ENCODE measurements at regions not wholly inside any gene's neighbourhood (a gene's known extent, or its start where the extent isn't known, plus 50 kb on each side); places are given as distances from the start of the nearest gene placed in this dataset.

DNA sequence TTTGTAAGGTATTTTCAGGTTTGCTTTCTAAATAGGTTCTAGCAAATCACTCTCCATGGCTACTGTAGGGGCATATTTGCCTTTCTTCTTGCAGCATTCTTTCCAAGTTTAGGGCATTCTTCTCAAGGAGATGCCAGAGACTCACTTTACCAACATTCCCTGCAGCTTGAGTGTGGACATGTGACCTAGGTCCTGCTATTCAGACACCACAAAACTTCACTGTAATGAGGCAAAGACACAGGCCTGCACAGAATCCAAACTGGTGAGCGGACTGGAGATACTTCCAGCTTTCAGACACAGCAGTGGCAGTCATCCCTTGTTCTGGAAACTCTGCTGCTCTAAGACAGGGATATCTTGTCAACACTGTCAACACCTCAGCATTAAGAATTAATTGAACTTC, 146.4 kb upstream of the PFN2 start:
- no peak for TF ChIP-seq AR (CRISPR knock-in tag; IDR thresholded peaks at IDR 0.05)
- TF ChIP-seq, protein P1, sequence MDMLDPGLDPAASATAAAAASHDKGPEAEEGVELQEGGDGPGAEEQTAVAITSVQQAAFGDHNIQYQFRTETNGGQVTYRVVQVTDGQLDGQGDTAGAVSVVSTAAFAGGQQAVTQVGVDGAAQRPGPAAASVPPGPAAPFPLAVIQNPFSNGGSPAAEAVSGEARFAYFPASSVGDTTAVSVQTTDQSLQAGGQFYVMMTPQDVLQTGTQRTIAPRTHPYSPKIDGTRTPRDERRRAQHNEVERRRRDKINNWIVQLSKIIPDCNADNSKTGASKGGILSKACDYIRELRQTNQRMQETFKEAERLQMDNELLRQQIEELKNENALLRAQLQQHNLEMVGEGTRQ (CRISPR knock-in tag; IDR thresholded peaks at IDR 0.05) = 0 out of 2 replicates have a peak, but pooled peaks have one; percentile 13
- no peaks in the 10 kb centered on the region for H3K27me3 Mint-ChIP-seq (ENCODE audit: low read depth)
- DNase-seq (ENCODE audit: low spot score) (no peak), ATAC-seq (no peak)
- POLR2A ChIA-PET = no interaction called here
- H3K27ac Mint-ChIP-seq = no peak overlapping the region
- no peak overlapping the region for H3K4me3 Mint-ChIP-seq
- CTCF ChIA-PET = no interaction called here
- H3K36me3 Mint-ChIP-seq = peaks cover 2% of the 10 kb centered on the region
- H3K4me1 Mint-ChIP-seq = peaks cover 41% of the 10 kb centered on the region
- peaks cover 15% of the 10 kb centered on the region for H3K9me3 Mint-ChIP-seq

DNA sequence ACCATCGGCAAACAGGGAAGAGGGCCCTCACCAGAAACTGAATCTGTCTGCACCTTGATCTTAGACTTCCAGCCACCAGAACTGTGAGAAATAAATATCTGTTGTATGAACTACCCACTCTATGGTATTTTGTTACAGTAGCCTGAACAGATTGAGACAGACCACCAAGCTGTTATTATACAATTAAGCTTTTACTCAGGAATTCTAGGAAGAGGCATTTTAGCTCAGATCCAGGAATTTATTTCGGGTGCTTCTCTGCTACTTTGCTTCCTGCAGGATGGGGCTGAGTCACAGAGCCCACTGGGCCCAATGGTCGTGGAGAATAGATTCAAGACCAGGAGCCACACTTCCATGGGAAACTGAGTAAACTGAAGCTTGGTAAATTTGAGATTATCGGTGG, 145.5 kb upstream of the PFN2 start:
- H3K27me3 Mint-ChIP-seq (ENCODE audit: low read depth) = no peaks in the 10 kb centered on the region
- no peak overlapping the region for H3K4me3 Mint-ChIP-seq
- TF ChIP-seq ZNF219 (CRISPR knock-in tag; IDR thresholded peaks at IDR 0.05; ENCODE audit: borderline replicate concordance) (no peak), TP53 (CRISPR knock-in tag; IDR thresholded peaks at IDR 0.05) (no peak), RORB (CRISPR knock-in tag; IDR thresholded peaks at IDR 0.05) (no peak), ZNF671 (CRISPR knock-in tag; IDR thresholded peaks at IDR 0.05) (no peak), FOXP4 (CRISPR knock-in tag; IDR thresholded peaks at IDR 0.05) (no peak), EMX1 (CRISPR knock-in tag; IDR thresholded peaks at IDR 0.05) (no peak), SMAD4 (CRISPR knock-in tag; IDR thresholded peaks at IDR 0.05) (no peak), CDX4 (CRISPR knock-in tag; IDR thresholded peaks at IDR 0.05; ENCODE audit: borderline replicate concordance) (no peak), JUN (CRISPR knock-in tag; IDR thresholded peaks at IDR 0.05) (no peak), PRRX2 (CRISPR knock-in tag; IDR thresholded peaks at IDR 0.05) (no peak), FOXK1 (CRISPR knock-in tag; IDR thresholded peaks at IDR 0.05) (no peak), USF1 (CRISPR knock-in tag; IDR thresholded peaks at IDR 0.05) (no peak), TEAD1 (CRISPR knock-in tag; IDR thresholded peaks at IDR 0.05) (no peak), NFATC4 (CRISPR knock-in tag; IDR thresholded peaks at IDR 0.05) (no peak)
- TF ChIP-seq, protein P2, sequence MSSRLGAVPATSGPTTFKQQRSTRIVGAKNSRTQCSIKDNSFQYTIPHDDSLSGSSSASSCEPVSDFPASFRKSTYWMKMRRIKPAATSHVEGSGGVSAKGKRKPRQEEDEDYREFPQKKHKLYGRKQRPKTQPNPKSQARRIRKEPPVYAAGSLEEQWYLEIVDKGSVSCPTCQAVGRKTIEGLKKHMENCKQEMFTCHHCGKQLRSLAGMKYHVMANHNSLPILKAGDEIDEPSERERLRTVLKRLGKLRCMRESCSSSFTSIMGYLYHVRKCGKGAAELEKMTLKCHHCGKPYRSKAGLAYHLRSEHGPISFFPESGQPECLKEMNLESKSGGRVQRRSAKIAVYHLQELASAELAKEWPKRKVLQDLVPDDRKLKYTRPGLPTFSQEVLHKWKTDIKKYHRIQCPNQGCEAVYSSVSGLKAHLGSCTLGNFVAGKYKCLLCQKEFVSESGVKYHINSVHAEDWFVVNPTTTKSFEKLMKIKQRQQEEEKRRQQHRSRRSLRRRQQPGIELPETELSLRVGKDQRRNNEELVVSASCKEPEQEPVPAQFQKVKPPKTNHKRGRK (CRISPR knock-in tag; IDR thresholded peaks at IDR 0.05; ENCODE audit: borderline replicate concordance) = no peak
- TF ChIP-seq, protein P3, sequence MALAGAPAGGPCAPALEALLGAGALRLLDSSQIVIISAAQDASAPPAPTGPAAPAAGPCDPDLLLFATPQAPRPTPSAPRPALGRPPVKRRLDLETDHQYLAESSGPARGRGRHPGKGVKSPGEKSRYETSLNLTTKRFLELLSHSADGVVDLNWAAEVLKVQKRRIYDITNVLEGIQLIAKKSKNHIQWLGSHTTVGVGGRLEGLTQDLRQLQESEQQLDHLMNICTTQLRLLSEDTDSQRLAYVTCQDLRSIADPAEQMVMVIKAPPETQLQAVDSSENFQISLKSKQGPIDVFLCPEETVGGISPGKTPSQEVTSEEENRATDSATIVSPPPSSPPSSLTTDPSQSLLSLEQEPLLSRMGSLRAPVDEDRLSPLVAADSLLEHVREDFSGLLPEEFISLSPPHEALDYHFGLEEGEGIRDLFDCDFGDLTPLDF (CRISPR knock-in tag; IDR thresholded peaks at IDR 0.05) = no peak
- POLR2A ChIA-PET = no interaction called here
- ATAC-seq (no peak), DNase-seq (ENCODE audit: low spot score) (no peak)
- CTCF ChIA-PET = no interaction called here
- no peaks in the 10 kb centered on the region; the same call in 1 of the 2 replicates for H3K36me3 Mint-ChIP-seq
- H3K4me1 Mint-ChIP-seq = peaks cover 41% of the 10 kb centered on the region
- H3K27ac Mint-ChIP-seq = no peak overlapping the region; the same call in 1 of the 2 replicates
- peaks cover 8% of the 10 kb centered on the region for H3K9me3 Mint-ChIP-seq
